ENCODE measurements at regions not wholly inside any gene's neighbourhood (a gene's known extent, or its start where the extent isn't known, plus 50 kb on each side); places are given as distances from the start of the nearest gene placed in this dataset.
"Not testable (repeated sequence)": the region's sequence is repeated elsewhere in the genome, so short reads cannot be mapped to it uniquely, and the experiment has no call there.

GRCh38 chr3:95717048-95717447, 1097.3 kb upstream of the EPHA6 start:
- no peak for DNase-seq

- no peak for DNase-seq
Observed at GRCh38 chr3:95718168-95718567, 1096.2 kb upstream of the EPHA6 start.

GRCh38 chr3:95719481-95719880, 1094.9 kb upstream of the EPHA6 start:
- DNase-seq, result no peak

- no peak for DNase-seq
Observed at GRCh38 chr3:95721938-95722337, 1092.5 kb upstream of the EPHA6 start.

- no peak for DNase-seq
Observed at GRCh38 chr3:95725770-95726169, 1088.6 kb upstream of the EPHA6 start.

- no peak for DNase-seq
Observed at GRCh38 chr3:95731753-95732152, 1082.6 kb upstream of the EPHA6 start.

GRCh38 chr3:95733336-95733735, 1081.1 kb upstream of the EPHA6 start:
- no peak for DNase-seq

- DNase-seq, result no peak
Observed at GRCh38 chr3:95738045-95738444, 1076.3 kb upstream of the EPHA6 start.

- not testable (repeated sequence) for DNase-seq
Observed at GRCh38 chr3:95744896-95745295, 1069.5 kb upstream of the EPHA6 start.

GRCh38 chr3:95750097-95750496, 1064.3 kb upstream of the EPHA6 start:
- DNase-seq, result no peak

- DNase-seq, result no peak
Observed at GRCh38 chr3:95751509-95751908, 1062.9 kb upstream of the EPHA6 start.

- DNase-seq, result no peak
Observed at GRCh38 chr3:95752199-95752598, 1062.2 kb upstream of the EPHA6 start.

GRCh38 chr3:95758707-95759106, 1055.7 kb upstream of the EPHA6 start:
- DNase-seq, result no peak

GRCh38 chr3:95759614-95760301, 1054.6 kb upstream of the EPHA6 start:
- no peak for DNase-seq

GRCh38 chr3:95775486-95776094, 1038.8 kb upstream of the EPHA6 start:
- no peak for DNase-seq

GRCh38 chr3:95781598-95781997, 1032.8 kb upstream of the EPHA6 start:
- DNase-seq, result no peak

- no peak for DNase-seq
Observed at GRCh38 chr3:95789111-95789510, 1025.3 kb upstream of the EPHA6 start.

GRCh38 chr3:95797081-95797480, 1017.3 kb upstream of the EPHA6 start:
- no peak for DNase-seq

GRCh38 chr3:95798628-95799027, 1015.8 kb upstream of the EPHA6 start:
- no peak for DNase-seq

- DNase-seq, result no peak
Observed at GRCh38 chr3:95810462-95810861, 1003.9 kb upstream of the EPHA6 start.

- no peak for DNase-seq
Observed at GRCh38 chr3:95813244-95813643, 1001.1 kb upstream of the EPHA6 start.

- DNase-seq, result no peak
Observed at GRCh38 chr3:95815828-95816227, 998.6 kb upstream of the EPHA6 start.

GRCh38 chr3:95826419-95826818, 988.0 kb upstream of the EPHA6 start:
- DNase-seq, result no peak

GRCh38 chr3:95832146-95832545, 982.2 kb upstream of the EPHA6 start:
- no peak for DNase-seq

GRCh38 chr3:95860628-95861027, 953.8 kb upstream of the EPHA6 start:
- DNase-seq, result not testable (repeated sequence)

Data from GF-D8 (cell line).